Upper lobe of right lung (tissue), 1 donor: ENCODE measurements at regions not wholly inside any gene's neighbourhood (a gene's known extent, or its start where the extent isn't known, plus 50 kb on each side); places are given as distances from the start of the nearest gene placed in this dataset.
"Not testable (repeated sequence)": the region's sequence is repeated elsewhere in the genome, so short reads cannot be mapped to it uniquely, and the experiment has no call there.

ENCODE experiments used
- ATAC-seq: fragments of 200-7000 bp; cut with Tn5 transposase; one replicate; pipeline ENCODE4 v1.9.1; 2020; ENCODE audit warnings: mild to moderate bottlenecking, moderate library complexity
- DNase-seq: peaks from one replicate; pipeline ENCODE4 v3.0.0-alpha.2; 2020
- H3K27ac ChIP-seq: fragments of 200-600 bp; one replicate; pipeline ENCODE4 v1.8.0; 2022
- H3K27me3 ChIP-seq: fragments of 200-600 bp; one replicate; pipeline ENCODE4 v1.8.0; 2022; ENCODE audit warnings: mild to moderate bottlenecking
- H3K36me3 ChIP-seq: fragments of 200-600 bp; one replicate; pipeline ENCODE4 v1.8.0; 2022
- H3K4me1 ChIP-seq: fragments of 200-600 bp; one replicate; pipeline ENCODE4 v1.8.0; 2022
- H3K4me3 ChIP-seq: fragments of 200-600 bp; one replicate; pipeline ENCODE4 v1.8.0; 2022; ENCODE audit warnings: mild to moderate bottlenecking
- H3K9me3 ChIP-seq: fragments of 200-600 bp; one replicate; pipeline ENCODE4 v1.8.0; 2022
- CTCF ChIP-seq: fragments of 200-600 bp; IDR thresholded peaks from one replicate; pipeline ENCODE4 v1.8.0; 2022; ENCODE audit warnings: antibody characterized with exemption
- intact Hi-C: fragments of 100-400 bp; cut with DNase I; formaldehyde crosslinking; loops from one replicate; pipeline ENCODE4 v1.11.0; 2022
- donor health status: DM: no; HTN: yes; CAD: no; lungs with severe emphysema.

- H3K4me1 ChIP-seq: peaks cover 6% of the 10 kb centered on the region
- no peaks in the 10 kb centered on the region for H3K36me3 ChIP-seq
- intact Hi-C loops: no loop called here
- DNase-seq (no peak), ATAC-seq (no peak)
- H3K27me3 ChIP-seq: no peaks in the 10 kb centered on the region
- TF ChIP-seq CTCF: no peak
- no peak overlapping the region for H3K4me3 ChIP-seq
- no peak overlapping the region for H3K27ac ChIP-seq
- H3K9me3 ChIP-seq: no peaks in the 10 kb centered on the region
Observed at GRCh38 chr7:106563466-106564150, 97.3 kb downstream of the CCDC71L start.

DNA sequence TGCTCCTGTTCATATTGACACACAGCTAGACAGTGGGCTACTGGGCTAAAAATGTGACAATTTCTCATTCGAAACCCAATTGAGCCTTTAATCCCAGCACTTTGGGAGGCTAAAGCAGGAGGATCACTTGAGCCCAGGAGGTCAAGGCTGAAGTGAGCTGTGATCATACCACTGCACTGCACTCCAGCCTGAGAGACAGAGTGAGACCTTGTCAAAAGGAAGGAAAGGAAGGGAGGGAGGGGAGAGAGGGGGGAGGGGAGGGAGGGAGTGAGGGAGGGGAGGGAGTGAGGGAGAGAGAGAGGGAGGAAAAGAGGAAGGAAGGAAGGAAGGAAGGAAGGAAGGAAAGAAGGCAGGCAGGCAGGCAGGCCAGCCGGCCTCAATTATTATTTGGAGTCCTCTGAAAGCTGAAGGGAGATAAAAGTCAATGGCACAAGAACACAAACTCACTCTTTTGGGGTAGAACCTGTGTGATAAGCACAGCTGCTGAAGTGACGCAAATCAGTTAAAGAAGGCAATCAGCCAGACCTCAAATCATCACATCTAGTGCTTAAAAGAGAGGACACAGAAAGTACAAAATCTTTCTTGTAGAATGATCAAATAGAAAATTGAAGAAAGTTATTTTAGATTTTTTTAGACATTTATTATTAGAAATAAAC lies 98.1 kb downstream of the CCDC71L start:
- DNase-seq (no peak), ATAC-seq (no peak)
- intact Hi-C loops: no loop called here
- no peak overlapping the region for H3K27ac ChIP-seq
- no peaks in the 10 kb centered on the region for H3K9me3 ChIP-seq
- no peaks in the 10 kb centered on the region for H3K27me3 ChIP-seq
- TF ChIP-seq CTCF: no peak
- no peak overlapping the region for H3K4me3 ChIP-seq
- no peaks in the 10 kb centered on the region for H3K4me1 ChIP-seq
- H3K36me3 ChIP-seq: no peaks in the 10 kb centered on the region

- Histone ChIP-seq H3K9me3 (no peaks in the 10 kb centered on the region), H3K36me3 (no peaks in the 10 kb centered on the region), H3K4me1 (no peaks in the 10 kb centered on the region), H3K27ac (no peak overlapping the region), H3K4me3 (no peak overlapping the region), H3K27me3 (no peaks in the 10 kb centered on the region)
- ATAC-seq (no peak), DNase-seq (no peak)
- TF ChIP-seq CTCF: no peak
- intact Hi-C loops: no loop called here
Observed at GRCh38 chr7:106561666-106562411, 99.1 kb downstream of the CCDC71L start.

GRCh38 chr7:106561151-106561550 lies 99.8 kb downstream of the CCDC71L start:
- intact Hi-C loops: no loop called here
- Histone ChIP-seq H3K27me3 (no peaks in the 10 kb centered on the region), H3K9me3 (no peaks in the 10 kb centered on the region), H3K27ac (no peak overlapping the region), H3K4me3 (no peak overlapping the region), H3K4me1 (no peaks in the 10 kb centered on the region), H3K36me3 (no peaks in the 10 kb centered on the region)
- DNase-seq: no peak
- no peak for ATAC-seq
- TF ChIP-seq CTCF: no peak

DNA sequence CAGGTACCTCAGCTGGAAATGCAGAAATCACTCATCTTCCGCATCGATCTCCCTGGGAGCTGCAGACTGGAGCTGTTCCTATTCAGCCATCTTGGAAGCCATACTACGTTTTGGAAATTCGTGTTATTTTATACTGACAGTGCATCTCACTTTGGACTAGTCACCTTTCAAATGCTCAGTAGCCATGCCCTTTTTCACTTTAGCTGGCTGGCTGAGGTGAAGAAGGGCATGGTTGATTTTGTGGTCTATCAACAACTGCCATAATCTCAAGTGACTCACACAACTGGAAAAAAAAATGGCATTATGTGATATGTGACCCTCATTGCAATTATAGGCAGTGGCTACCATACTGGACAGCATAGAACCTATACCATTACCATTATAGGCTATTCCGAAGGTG lies 100.5 kb downstream of the CCDC71L start:
- intact Hi-C loops: no loop called here
- no peak overlapping the region for H3K4me3 ChIP-seq
- no peaks in the 10 kb centered on the region for H3K36me3 ChIP-seq
- H3K4me1 ChIP-seq: no peaks in the 10 kb centered on the region
- H3K9me3 ChIP-seq: no peaks in the 10 kb centered on the region
- TF ChIP-seq CTCF: no peak
- ATAC-seq: no peak
- no peaks in the 10 kb centered on the region for H3K27me3 ChIP-seq
- DNase-seq: no peak
- no peak overlapping the region for H3K27ac ChIP-seq

DNA sequence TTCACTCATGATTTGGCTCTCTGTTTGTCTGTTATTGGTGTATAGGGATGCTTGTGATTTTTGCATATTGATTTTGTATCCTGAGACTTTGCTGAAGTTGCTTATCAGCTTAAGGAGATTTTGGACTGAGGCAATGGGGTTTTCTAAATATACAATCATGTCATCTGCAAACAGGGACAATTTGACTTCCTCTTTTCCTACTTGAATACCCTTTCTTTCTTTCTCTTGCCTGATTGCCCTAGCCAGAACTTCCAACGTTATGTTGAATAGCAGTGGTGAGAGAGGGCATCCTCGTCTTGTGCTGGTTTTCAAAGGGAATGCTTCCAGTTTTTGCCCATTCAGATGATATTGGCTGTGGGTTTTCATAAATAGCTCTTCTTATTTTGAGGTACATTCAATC lies 104.7 kb downstream of the CCDC71L start:
- H3K4me3 ChIP-seq, DNase-seq, H3K27ac ChIP-seq, intact Hi-C loops, H3K9me3 ChIP-seq, H3K36me3 ChIP-seq, ATAC-seq, H3K4me1 ChIP-seq, H3K27me3 ChIP-seq: not testable (repeated sequence)

GRCh38 chr7:106554623-106555022 lies 106.3 kb downstream of the CCDC71L start:
- intact Hi-C loops, H3K4me3 ChIP-seq, ATAC-seq, H3K4me1 ChIP-seq, H3K27me3 ChIP-seq, H3K27ac ChIP-seq, H3K36me3 ChIP-seq, H3K9me3 ChIP-seq, DNase-seq: not testable (repeated sequence)
